H1 (cell line): ENCODE measurements at regions not wholly inside any gene's neighbourhood (a gene's known extent, or its start where the extent isn't known, plus 50 kb on each side); places are given as distances from the start of the nearest gene placed in this dataset.

Source experiments
- CTCF ChIA-PET: fragments of 300-600 bp; sonication (Branson Sonifier 250); formaldehyde crosslinking; loops from one replicate; lab custom pipeline; 2021; ENCODE audit not compliant: partially characterized antibody; lab: Charles Lee
- POLR2A ChIA-PET: fragments of 300-600 bp; sonication (Branson Sonifier 250); formaldehyde crosslinking; loops from one replicate; lab custom pipeline; 2021; ENCODE audit warnings: inconsistent platforms; ENCODE audit not compliant: partially characterized antibody; lab: Charles Lee
- DNase-seq, 2 experiments: peaks; one replicate each; pipeline versions ENCODE4 v3.0.0 to v3.0.0-alpha.2; 2010 to 2022; ENCODE audit warnings: low spot score in 2 of 2, low read depth in 1 of 2, mixed read lengths in 1 of 2
- FAIRE-seq: peaks from 2 replicates; lab custom pipeline; 2011; peaks lifted over from hg19 to GRCh38; lab: Jason Lieb, UNC
- H2AFZ ChIP-seq: 2 replicates; pipeline ENCODE4 v1.8.1; 2012; ENCODE audit warnings: low read length, inconsistent platforms
- H2AK5ac ChIP-seq: 2 replicates; pipeline ENCODE4 v1.6.1; 2013; ENCODE audit warnings: low read depth, low read length
- H2BK120ac ChIP-seq: replicated peaks from 2 replicates; pipeline ENCODE3; 2013; ENCODE audit warnings: low read depth, low read length, inconsistent platforms
- H2BK12ac ChIP-seq: 2 replicates; pipeline ENCODE4 v1.6.1; 2013; ENCODE audit warnings: low read depth, low read length
- H2BK15ac ChIP-seq: 2 replicates; pipeline ENCODE4 v1.6.1; 2013; ENCODE audit warnings: low read length
- H2BK20ac ChIP-seq: 2 replicates; pipeline ENCODE4 v1.6.1; 2013; ENCODE audit warnings: low read length
- H2BK5ac ChIP-seq: 2 replicates; pipeline ENCODE4 v1.6.1; 2013; ENCODE audit warnings: low read depth, low read length
- H3K14ac ChIP-seq: 2 replicates; pipeline ENCODE4 v1.6.1; 2013; ENCODE audit warnings: inconsistent platforms; ENCODE audit not compliant: insufficient read length
- H3K18ac ChIP-seq: 2 replicates; pipeline ENCODE4 v1.6.1; 2013; ENCODE audit warnings: low read length; ENCODE audit errors: extremely low read depth
- H3K23ac ChIP-seq: 2 replicates; pipeline ENCODE4 v1.6.1; 2013; ENCODE audit warnings: inconsistent platforms; ENCODE audit not compliant: insufficient read length
- H3K23me2 ChIP-seq: 2 replicates; pipeline ENCODE4 v1.6.1; 2013; ENCODE audit warnings: low read depth, low read length
- H3K27ac ChIP-seq: 2 replicates; pipeline ENCODE4 v1.6.1; 2011; ENCODE audit warnings: low read depth, low read length, inconsistent platforms
- H3K27me3 ChIP-seq, 4 experiments: replicated peaks in 1 of 4; 1 replicate in 1 of 4; 2 replicates in 3 of 4; pipeline versions ENCODE4 v1.6.1 to v1.8.1; 2011 to 2013; ENCODE audit warnings: low read length in 3 of 4, mild to moderate bottlenecking in 3 of 4, inconsistent platforms in 2 of 4, mixed read lengths in 2 of 4, moderate library complexity in 1 of 4; ENCODE audit not compliant: control insufficient read depth in 3 of 4, insufficient read depth in 3 of 4; ENCODE audit errors: extremely low read depth in 1 of 4
- H3K36me3 ChIP-seq, 4 experiments: 2 replicates each; pipeline versions ENCODE4 v1.6.1 to v1.8.1; 2011 to 2013; ENCODE audit warnings: mild to moderate bottlenecking in 4 of 4, low read length in 3 of 4, moderate library complexity in 2 of 4, control low read depth in 1 of 4, inconsistent platforms in 1 of 4; ENCODE audit not compliant: insufficient read depth in 4 of 4, control insufficient read depth in 2 of 4
- H3K4ac ChIP-seq: replicated peaks from 2 replicates; pipeline ENCODE3; 2013; ENCODE audit warnings: low read length, low read depth, mixed read lengths, inconsistent platforms; ENCODE audit not compliant: insufficient read length
- H3K4me1 ChIP-seq, 4 experiments: replicated peaks in 1 of 4; 1 replicate in 1 of 4; 2 replicates in 3 of 4; pipeline versions ENCODE4 v1.6.1 to v1.8.1; 2011 to 2013; ENCODE audit warnings: low read length in 3 of 4, inconsistent platforms in 2 of 4, mixed read lengths in 1 of 4; ENCODE audit not compliant: insufficient read depth in 4 of 4, control insufficient read depth in 3 of 4
- H3K4me2 ChIP-seq, 2 experiments: 2 replicates each; pipeline versions ENCODE4 v1.6.1 to v1.8.1; 2011 to 2013; ENCODE audit warnings: low read depth in 2 of 2, low read length in 2 of 2, control low read depth in 1 of 2, inconsistent platforms in 1 of 2, mild to moderate bottlenecking in 1 of 2; ENCODE audit not compliant: insufficient read depth in 1 of 2
- H3K4me3 ChIP-seq, 4 experiments: fragments of 200-600, 300-600 bp in 1 of 4; sonication (generic), shearing (Covaris generic), sonication (Bioruptor Twin) in 1 of 4; 2 replicates each; pipeline versions ENCODE4 v1.5.1 to v1.8.1; 2011 to 2016; ENCODE audit warnings: low read length in 4 of 4, low read depth in 3 of 4, control low read depth in 2 of 4, inconsistent platforms in 2 of 4, mild to moderate bottlenecking in 2 of 4, mixed read lengths in 1 of 4, moderate library complexity in 1 of 4; ENCODE audit not compliant: insufficient read depth in 2 of 4; ENCODE audit errors: extremely low read depth in 1 of 4
- H3K56ac ChIP-seq: replicated peaks from 2 replicates; pipeline ENCODE3; 2013; ENCODE audit warnings: low read depth, mild to moderate bottlenecking, mixed read lengths, low read length, inconsistent platforms; ENCODE audit not compliant: insufficient read length
- H3K79me1 ChIP-seq: 2 replicates; pipeline ENCODE4 v1.6.1; 2013; ENCODE audit warnings: low read depth, low read length, control low read depth
- H3K79me2 ChIP-seq, 2 experiments: 2 replicates each; pipeline versions ENCODE4 v1.6.1 to v1.8.1; 2012 to 2013; ENCODE audit warnings: low read length in 2 of 2, mild to moderate bottlenecking in 2 of 2, inconsistent platforms in 1 of 2; ENCODE audit not compliant: insufficient read depth in 2 of 2, control insufficient read depth in 1 of 2
- H3K9ac ChIP-seq, 4 experiments: replicated peaks in 1 of 4; 1 replicate in 1 of 4; 2 replicates in 3 of 4; pipeline versions ENCODE4 v1.6.1 to v1.8.1; 2011 to 2013; ENCODE audit warnings: low read depth in 3 of 4, low read length in 3 of 4, control low read depth in 2 of 4, mild to moderate bottlenecking in 2 of 4, moderate library complexity in 2 of 4, inconsistent platforms in 1 of 4; ENCODE audit errors: extremely low read depth in 1 of 4
- H3K9me3 ChIP-seq, 2 experiments: 2 replicates each; pipeline versions ENCODE4 v1.6.1 to v1.8.1; 2012 to 2013; ENCODE audit warnings: mild to moderate bottlenecking in 2 of 2, moderate library complexity in 2 of 2, control low read depth in 1 of 2, inconsistent platforms in 1 of 2, low read depth in 1 of 2, low read length in 1 of 2, mixed read lengths in 1 of 2; ENCODE audit not compliant: insufficient read depth in 2 of 2
- H4K20me1 ChIP-seq, 2 experiments: replicated peaks in 1 of 2; 2 replicates each; pipeline versions ENCODE3 to v1.8.1; 2011 to 2013; ENCODE audit warnings: inconsistent platforms in 2 of 2, low read length in 2 of 2, mild to moderate bottlenecking in 1 of 2; ENCODE audit not compliant: insufficient read depth in 2 of 2, control insufficient read depth in 1 of 2
- H4K5ac ChIP-seq: 2 replicates; pipeline ENCODE4 v1.6.1; 2013; ENCODE audit warnings: low read length, low read depth, mixed read lengths, inconsistent platforms; ENCODE audit not compliant: insufficient read length
- H4K8ac ChIP-seq: 2 replicates; pipeline ENCODE4 v1.8.0; 2013; ENCODE audit warnings: mild to moderate bottlenecking, moderate library complexity, low read length, inconsistent platforms; ENCODE audit not compliant: insufficient read depth; ENCODE audit errors: extremely low read depth
- H4K91ac ChIP-seq: replicated peaks from 2 replicates; pipeline ENCODE3; 2013; ENCODE audit warnings: low read length, mixed read lengths, inconsistent platforms; ENCODE audit not compliant: insufficient read length
- ASH2L ChIP-seq: fragments of 200-600, 300-600 bp; sonication (generic); IDR thresholded peaks from one replicate; pipeline ENCODE4 v1.7.1; 2017; ENCODE audit warnings: low read length
- BCL11A ChIP-seq, 2 experiments: IDR thresholded peaks; one replicate each; pipeline ENCODE4 v1.6.1; 2011; ENCODE audit warnings: low read depth in 2 of 2, low read length in 2 of 2, mild to moderate bottlenecking in 2 of 2
- HDAC2 ChIP-seq, 2 experiments: fragments of 300-600 bp in 1 of 2; sonication (generic) in 1 of 2; IDR thresholded peaks; 2 replicates each; pipeline ENCODE4 v1.6.1; 2011 to 2012; ENCODE audit warnings: low read depth in 2 of 2, low read length in 2 of 2, mild to moderate bottlenecking in 2 of 2, moderate library complexity in 2 of 2, borderline replicate concordance in 1 of 2, inconsistent platforms in 1 of 2
- JUND ChIP-seq: IDR thresholded peaks from 2 replicates; pipeline ENCODE4 v1.6.1; 2011; ENCODE audit warnings: mild to moderate bottlenecking, improper control_type of control experiment, low read length
- KDM4A ChIP-seq: IDR thresholded peaks from one replicate; pipeline ENCODE4 v1.7.1; 2012; ENCODE audit warnings: low read depth, mild to moderate bottlenecking, moderate library complexity, low read length, inconsistent platforms; ENCODE audit not compliant: severe bottlenecking
- KDM5A ChIP-seq: fragments of 200-600 bp; IDR thresholded peaks from 2 replicates; pipeline ENCODE4 v1.7.1; 2012; ENCODE audit warnings: mild to moderate bottlenecking, low read length, inconsistent platforms, mixed read lengths
- NRF1 ChIP-seq: IDR thresholded peaks from 2 replicates; pipeline ENCODE4 v1.6.1; 2011; ENCODE audit warnings: mild to moderate bottlenecking, low read depth, low read length, improper control_type of control experiment
- POLR2A ChIP-seq, 2 experiments: IDR thresholded peaks; 1 replicate in 1 of 2; 2 replicates in 1 of 2; pipeline ENCODE4 v1.6.1; 2011; ENCODE audit warnings: low read depth in 2 of 2, low read length in 2 of 2, mild to moderate bottlenecking in 2 of 2; ENCODE audit errors: control extremely low read depth in 1 of 2
- POLR2AphosphoS5 ChIP-seq: IDR thresholded peaks from 2 replicates; pipeline ENCODE4 v1.6.1; 2011; ENCODE audit warnings: low read depth, low read length
- SP1 ChIP-seq: IDR thresholded peaks from 2 replicates; pipeline ENCODE4 v1.6.1; 2011; ENCODE audit warnings: low read depth, low read length
- SRF ChIP-seq: IDR thresholded peaks from 2 replicates; pipeline ENCODE4 v1.6.1; 2011; ENCODE audit warnings: mild to moderate bottlenecking, low read depth, low read length, moderate library complexity
- TAF7 ChIP-seq: optimal IDR thresholded peaks from 2 replicates; pipeline ENCODE3; 2011; ENCODE audit warnings: low read depth, mild to moderate bottlenecking, inconsistent platforms, low read length, moderate library complexity, borderline replicate concordance
- WGBS, 2 experiments: shearing (Covaris generic) in 1 of 2; methylation state at CpG; one replicate each; pipeline versions ENCODE4 v1.1.6 to v1.1.7; 2013 to 2015; ENCODE audit warnings: low lambda C conversion rate in 2 of 2, mixed read lengths in 2 of 2, inconsistent platforms in 1 of 2, low coverage in 1 of 2, missing lambda C conversion rate in 1 of 2; ENCODE audit not compliant: insufficient replicate concordance in 2 of 2, insufficient coverage in 1 of 2, insufficient read length in 1 of 2; ENCODE audit errors: extremely low coverage in 1 of 2, missing lambda C conversion rate in 1 of 2; 5-methylcytosine and 5-hydroxymethylcytosine counted together
- TF ChIP-seq, protein P1 (sequence below): IDR thresholded peaks from 2 replicates; pipeline ENCODE4 v1.6.1; 2011; ENCODE audit warnings: low read length, improper control_type of control experiment

DNA sequence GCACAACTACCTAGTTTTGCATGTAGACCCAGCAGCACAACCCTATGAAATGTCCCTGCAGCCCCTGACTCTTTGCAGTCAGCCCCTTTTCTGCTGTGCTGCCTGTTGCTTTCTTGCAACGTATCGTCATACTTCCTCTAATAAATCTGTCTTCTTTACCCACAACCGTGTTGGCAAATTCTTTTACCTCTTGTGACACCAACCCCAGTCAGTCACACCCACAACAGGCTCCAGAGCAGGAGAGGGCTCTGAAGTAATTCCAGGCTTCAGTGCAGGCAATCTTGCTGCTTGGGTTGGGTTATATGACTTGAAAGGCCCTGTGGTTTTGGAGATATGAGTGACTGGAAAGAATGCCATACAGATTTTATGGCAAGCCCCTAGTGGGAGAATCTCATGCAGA is 79.1 kb upstream of the KCNH7 start:
- H3K18ac ChIP-seq, result no peak overlapping the region
- no peak for DNase-seq
- H3K23me2 ChIP-seq, result no peaks in the 10 kb centered on the region; the same call in 1 of the 2 replicates
- no peak overlapping the region for H3K23ac ChIP-seq
- H2BK20ac ChIP-seq, result no peak overlapping the region
- WGBS, 2 experiments, result 90% methylated on average over 3 of the region's 3 CpGs; no CpG with 5 or more reads in 1 of the 2 experiments
- no peak overlapping the region for H3K4me3 ChIP-seq
- CTCF ChIA-PET, result interaction anchor here (1.0 kb wide), 1 partner anchor 389 kb away, joined by 3 read pairs; no protein-coding TSS in a partner anchor
- no peak overlapping the region for H4K5ac ChIP-seq
- H3K79me2 ChIP-seq, result no peaks in the 10 kb centered on the region
- no peak overlapping the region for H3K56ac ChIP-seq
- no peak overlapping the region for H4K8ac ChIP-seq
- H2BK15ac ChIP-seq, result no peak overlapping the region
- no peaks in the 10 kb centered on the region for H3K27me3 ChIP-seq
- H2BK120ac ChIP-seq, result no peak overlapping the region
- H2BK12ac ChIP-seq, result no peak overlapping the region
- no peak overlapping the region for H3K4ac ChIP-seq
- H3K79me1 ChIP-seq, result no peaks in the 10 kb centered on the region
- no peaks in the 10 kb centered on the region for H3K4me1 ChIP-seq
- H4K91ac ChIP-seq, result no peak overlapping the region
- H3K27ac ChIP-seq, result no peak overlapping the region
- POLR2A ChIA-PET, result no interaction called here
- no peak overlapping the region for H3K4me2 ChIP-seq
- H3K14ac ChIP-seq, result no peak overlapping the region
- TF ChIP-seq NRF1, result no peak
- TF ChIP-seq KDM5A, result no peak
- TF ChIP-seq KDM4A, result no peak
- TF ChIP-seq, protein P1, sequence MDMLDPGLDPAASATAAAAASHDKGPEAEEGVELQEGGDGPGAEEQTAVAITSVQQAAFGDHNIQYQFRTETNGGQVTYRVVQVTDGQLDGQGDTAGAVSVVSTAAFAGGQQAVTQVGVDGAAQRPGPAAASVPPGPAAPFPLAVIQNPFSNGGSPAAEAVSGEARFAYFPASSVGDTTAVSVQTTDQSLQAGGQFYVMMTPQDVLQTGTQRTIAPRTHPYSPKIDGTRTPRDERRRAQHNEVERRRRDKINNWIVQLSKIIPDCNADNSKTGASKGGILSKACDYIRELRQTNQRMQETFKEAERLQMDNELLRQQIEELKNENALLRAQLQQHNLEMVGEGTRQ, result no peak
- TF ChIP-seq BCL11A (IDR thresholded peaks at IDR 0.05; ENCODE audit: low read depth in 2 of 2, low read length in 2 of 2), result no peak
- no peak for TF ChIP-seq JUND
- TF ChIP-seq SP1, result no peak
- TF ChIP-seq POLR2AphosphoS5, result no peak
- no peak for TF ChIP-seq TAF7
- no peak for TF ChIP-seq SRF
- no peak for TF ChIP-seq ASH2L
- TF ChIP-seq POLR2A (IDR thresholded peaks at IDR 0.05; ENCODE audit: control extremely low read depth in 1 of 2, low read depth in 2 of 2, low read length in 2 of 2), result no peak
- TF ChIP-seq HDAC2 (IDR thresholded peaks at IDR 0.05; ENCODE audit: borderline replicate concordance in 1 of 2, low read depth in 2 of 2, low read length in 2 of 2), result no peak
- no peak for FAIRE-seq
- H2AFZ ChIP-seq, result no peak overlapping the region
- H3K9ac ChIP-seq, result no peak overlapping the region
- H3K9me3 ChIP-seq, result no peaks in the 10 kb centered on the region
- no peak overlapping the region for H2BK5ac ChIP-seq
- no peaks in the 10 kb centered on the region for H4K20me1 ChIP-seq
- no peaks in the 10 kb centered on the region for H3K36me3 ChIP-seq
- H2AK5ac ChIP-seq, result no peak overlapping the region
